KMS-11 (cell line): ENCODE measurements at regions not wholly inside any gene's neighbourhood (a gene's known extent, or its start where the extent isn't known, plus 50 kb on each side); places are given as distances from the start of the nearest gene placed in this dataset.
"Not testable (repeated sequence)": the region's sequence is repeated elsewhere in the genome, so short reads cannot be mapped to it uniquely, and the experiment has no call there.

ENCODE experiments used
- H2AFZ ChIP-seq: fragments of 200-600 bp; sonication (generic); 2 replicates; pipeline ENCODE4 v1.6.1; 2016; ENCODE audit warnings: antibody characterized with exemption, mixed run types, low read depth
- H3K27ac ChIP-seq: fragments of 200-600 bp; sonication (generic); 2 replicates; pipeline ENCODE4 v1.6.1; 2016; ENCODE audit warnings: mild to moderate bottlenecking, mixed run types
- H3K27me3 ChIP-seq: fragments of 200-600 bp; sonication (generic); 2 replicates; pipeline ENCODE4 v1.6.1; 2017; ENCODE audit warnings: mild to moderate bottlenecking, low read depth, mixed run types, moderate library complexity; ENCODE audit not compliant: insufficient read depth
- H3K36me3 ChIP-seq: fragments of 200-600 bp; sonication (generic); 2 replicates; pipeline ENCODE4 v1.6.1; 2017; ENCODE audit warnings: mild to moderate bottlenecking, mixed run types; ENCODE audit not compliant: insufficient read depth
- H3K4me1 ChIP-seq: fragments of 200-600 bp; sonication (generic); 2 replicates; pipeline ENCODE4 v1.6.1; 2016; ENCODE audit warnings: mild to moderate bottlenecking, low read depth, mixed run types; ENCODE audit not compliant: poor library complexity, severe bottlenecking
- H3K4me2 ChIP-seq: fragments of 200-600 bp; sonication (generic); 2 replicates; pipeline ENCODE4 v1.7.0; 2016; ENCODE audit warnings: mild to moderate bottlenecking, mixed run types
- H3K4me3 ChIP-seq: fragments of 200-600 bp; sonication (generic); IDR thresholded peaks from 2 replicates; pipeline ENCODE4 v1.6.1; 2017; ENCODE audit warnings: low read depth, low read length, mixed read lengths; ENCODE audit not compliant: insufficient read depth
- H3K79me2 ChIP-seq: fragments of 200-600 bp; sonication (generic); 2 replicates; pipeline ENCODE4 v1.6.1; 2016; ENCODE audit warnings: low read depth, mixed run types; ENCODE audit not compliant: insufficient read depth
- H3K9ac ChIP-seq: fragments of 200-600 bp; sonication (generic); 2 replicates; pipeline ENCODE4 v1.6.1; 2016; ENCODE audit warnings: mild to moderate bottlenecking, mixed run types
- H4K20me1 ChIP-seq: fragments of 200-600 bp; sonication (generic); 2 replicates; pipeline ENCODE4 v1.6.1; 2016; ENCODE audit warnings: mild to moderate bottlenecking, mixed run types; ENCODE audit not compliant: insufficient read depth
- CTCF ChIP-seq: fragments of 200-600 bp; sonication (generic); conservative IDR thresholded peaks from 2 replicates; pipeline ENCODE4 v1.6.1; 2017; ENCODE audit warnings: low read depth, mild to moderate bottlenecking, antibody characterized with exemption, low read length, moderate library complexity, mixed read lengths

- no peak overlapping the region for H2AFZ ChIP-seq
- TF ChIP-seq CTCF: no peak
- H3K4me3 ChIP-seq: no peak overlapping the region
- no peak overlapping the region for H3K9ac ChIP-seq
- no peaks in the 10 kb centered on the region for H4K20me1 ChIP-seq
- H3K27me3 ChIP-seq: no peaks in the 10 kb centered on the region
- H3K36me3 ChIP-seq: no peaks in the 10 kb centered on the region
- no peak overlapping the region for H3K27ac ChIP-seq
- H3K79me2 ChIP-seq: no peaks in the 10 kb centered on the region
- no peak overlapping the region for H3K4me2 ChIP-seq
- H3K4me1 ChIP-seq: no peaks in the 10 kb centered on the region
Observed at GRCh38 chr6:12635813-12636212, 80.8 kb upstream of the PHACTR1 start.

GRCh38 chr6:12636336-12636735 is 80.2 kb upstream of the PHACTR1 start:
- Histone ChIP-seq H3K27me3 (no peaks in the 10 kb centered on the region), H2AFZ (no peak overlapping the region), H4K20me1 (no peaks in the 10 kb centered on the region), H3K79me2 (no peaks in the 10 kb centered on the region), H3K4me3 (no peak overlapping the region), H3K4me1 (no peaks in the 10 kb centered on the region), H3K27ac (no peak overlapping the region), H3K9ac (no peak overlapping the region), H3K4me2 (no peak overlapping the region), H3K36me3 (no peaks in the 10 kb centered on the region)
- TF ChIP-seq CTCF: no peak

GRCh38 chr6:12637960-12638641 is 78.5 kb upstream of the PHACTR1 start:
- no peak overlapping the region for H3K9ac ChIP-seq
- H3K4me3 ChIP-seq: no peak overlapping the region
- no peaks in the 10 kb centered on the region for H4K20me1 ChIP-seq

GRCh38 chr6:12640438-12640837 is 76.1 kb upstream of the PHACTR1 start:
- H3K36me3 ChIP-seq: no peaks in the 10 kb centered on the region
- H3K27me3 ChIP-seq: no peaks in the 10 kb centered on the region
- no peak overlapping the region for H3K9ac ChIP-seq
- no peaks in the 10 kb centered on the region for H4K20me1 ChIP-seq
- H3K79me2 ChIP-seq: no peaks in the 10 kb centered on the region
- no peak overlapping the region for H3K4me3 ChIP-seq
- no peak overlapping the region for H2AFZ ChIP-seq
- no peaks in the 10 kb centered on the region for H3K4me1 ChIP-seq
- TF ChIP-seq CTCF: no peak
- H3K4me2 ChIP-seq: no peak overlapping the region
- no peak overlapping the region for H3K27ac ChIP-seq

More at GRCh38 chr6:12637960-12638641, 78.5 kb upstream of the PHACTR1 start:
- Histone ChIP-seq H3K4me2 (no peak overlapping the region), H2AFZ (no peak overlapping the region), H3K36me3 (no peaks in the 10 kb centered on the region), H3K27me3 (no peaks in the 10 kb centered on the region), H3K27ac (no peak overlapping the region), H3K79me2 (no peaks in the 10 kb centered on the region), H3K4me1 (no peaks in the 10 kb centered on the region)
- peak; percentile 75 for TF ChIP-seq CTCF

GRCh38 chr6:12641785-12642184 is 74.8 kb upstream of the PHACTR1 start:
- H3K4me1 ChIP-seq, H3K4me2 ChIP-seq: not testable (repeated sequence)

More at GRCh38 chr6:12641785-12642184, 74.8 kb upstream of the PHACTR1 start:
- not testable (repeated sequence) for H3K9ac ChIP-seq, H2AFZ ChIP-seq, H3K4me3 ChIP-seq, H3K79me2 ChIP-seq, H3K27me3 ChIP-seq, H3K36me3 ChIP-seq, H4K20me1 ChIP-seq, H3K27ac ChIP-seq
